A673 (cell line): ENCODE measurements at regions not wholly inside any gene's neighbourhood (a gene's known extent, or its start where the extent isn't known, plus 50 kb on each side); places are given as distances from the start of the nearest gene placed in this dataset.
"Not testable (repeated sequence)": the region's sequence is repeated elsewhere in the genome, so short reads cannot be mapped to it uniquely, and the experiment has no call there.

Experiments used
- BruUV-seq: library from RNA; stranded (reverse); fragments of 400-500 nt; replicated peaks from 2 replicates; lab custom pipeline; 2021; lab: Mats Ljungman, UMichigan
- CTCF ChIA-PET: fragments of 300-600 bp; sonication (Branson Sonifier 250); formaldehyde crosslinking; loops from one replicate; lab custom pipeline; 2022; ENCODE audit warnings: antibody characterized with exemption; lab: Charles Lee
- POLR2A ChIA-PET: fragments of 300-600 bp; sonication (Branson Sonifier 250); formaldehyde crosslinking; loops from one replicate; lab custom pipeline; 2022; ENCODE audit warnings: antibody characterized with exemption; ENCODE audit not compliant: low non-redundant PET; lab: Charles Lee
- DNase-seq: peaks from one replicate; pipeline ENCODE4 v3.0.0-alpha.2; 2015; ENCODE audit warnings: low spot score
- H3K27ac ChIP-seq: fragments of 200-600 bp; sonication (generic); 2 replicates; pipeline ENCODE4 v1.5.1; 2016; ENCODE audit warnings: mixed run types, low read depth, mild to moderate bottlenecking, mixed read lengths, antibody characterized with exemption, low read length; ENCODE audit not compliant: poor library complexity, severe bottlenecking
- H3K27me3 ChIP-seq: fragments of 200-600 bp; sonication (generic); replicated peaks from 2 replicates; pipeline ENCODE4 v1.6.1; 2017; ENCODE audit warnings: mixed run types, low read depth, mild to moderate bottlenecking, mixed read lengths, antibody characterized with exemption, low read length; ENCODE audit not compliant: insufficient read depth, poor library complexity
- H3K36me3 ChIP-seq: fragments of 200-600 bp; sonication (generic); 2 replicates; pipeline ENCODE4 v1.6.1; 2016; ENCODE audit warnings: mixed run types, mild to moderate bottlenecking, mixed read lengths, antibody characterized with exemption, low read length; ENCODE audit not compliant: insufficient read depth, poor library complexity, severe bottlenecking
- H3K4me1 ChIP-seq: fragments of 200-600 bp; sonication (generic); 2 replicates; pipeline ENCODE4 v1.6.1; 2017; ENCODE audit warnings: mixed run types, mild to moderate bottlenecking, mixed read lengths, antibody characterized with exemption, low read length; ENCODE audit not compliant: insufficient read depth, poor library complexity, severe bottlenecking
- H3K4me3 ChIP-seq: fragments of 200-600 bp; sonication (generic); 2 replicates; pipeline ENCODE4 v1.5.1; 2016; ENCODE audit warnings: low read depth, mixed run types, mild to moderate bottlenecking, mixed read lengths, low read length; ENCODE audit not compliant: poor library complexity, severe bottlenecking
- H3K9me3 ChIP-seq: fragments of 200-600 bp; sonication (generic); 2 replicates; pipeline ENCODE4 v1.6.1; 2016; ENCODE audit warnings: mixed run types, low read depth, mild to moderate bottlenecking, mixed read lengths, antibody characterized with exemption, low read length; ENCODE audit not compliant: poor library complexity, severe bottlenecking
- EZH2 ChIP-seq: fragments of 200-600 bp; sonication (generic); IDR thresholded peaks from 2 replicates; pipeline ENCODE4 v1.6.1; 2017; ENCODE audit warnings: borderline replicate concordance, low read depth, mild to moderate bottlenecking, mixed read lengths, antibody characterized with exemption, low read length; ENCODE audit not compliant: poor library complexity, severe bottlenecking
- intact Hi-C: fragments of 100-400 bp; cut with micrococcal nuclease; formaldehyde crosslinking; loops from one replicate; pipeline ENCODE4 v1.10.0; 2022; ENCODE audit not compliant: unreplicated experiment
- TF ChIP-seq, protein P1 (sequence below): fragments of 300-800, 200-600 bp; sonication (generic); conservative IDR thresholded peaks from 2 replicates; pipeline ENCODE4 v1.5.1; 2017; ENCODE audit warnings: low read depth, mild to moderate bottlenecking, antibody characterized with exemption, low read length, moderate library complexity, mixed read lengths

DNA sequence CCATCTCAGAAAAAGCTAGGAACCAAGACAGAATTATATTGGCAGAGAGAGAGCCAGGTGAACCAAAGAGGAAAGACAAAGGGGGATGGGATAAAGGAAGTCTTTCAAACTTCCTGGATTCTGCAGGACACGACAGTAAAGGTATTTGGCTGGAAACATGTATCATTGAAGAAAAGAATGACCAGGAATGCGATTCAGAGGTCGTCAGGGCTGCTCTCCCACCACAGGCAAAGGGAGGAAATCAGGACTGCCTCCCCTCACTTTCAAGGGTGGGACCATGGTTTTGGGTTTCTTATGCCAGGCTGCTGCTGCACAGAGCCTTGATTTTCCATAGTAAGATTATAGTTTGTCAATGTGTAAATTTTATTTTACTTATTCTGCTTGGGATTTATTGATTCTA, 848.8 kb downstream of the BRINP3 start:
- no peak for DNase-seq
- Histone ChIP-seq H3K27me3 (no peaks in the 10 kb centered on the region), H3K9me3 (no peaks in the 10 kb centered on the region), H3K36me3 (no peaks in the 10 kb centered on the region), H3K27ac (no peak overlapping the region), H3K4me3 (no peak overlapping the region), H3K4me1 (no peaks in the 10 kb centered on the region)
- CTCF ChIA-PET: no interaction called here
- intact Hi-C loops: no loop called here
- BruUV-seq: no TSS peak
- no peak for TF ChIP-seq EZH2
- TF ChIP-seq, protein P1, sequence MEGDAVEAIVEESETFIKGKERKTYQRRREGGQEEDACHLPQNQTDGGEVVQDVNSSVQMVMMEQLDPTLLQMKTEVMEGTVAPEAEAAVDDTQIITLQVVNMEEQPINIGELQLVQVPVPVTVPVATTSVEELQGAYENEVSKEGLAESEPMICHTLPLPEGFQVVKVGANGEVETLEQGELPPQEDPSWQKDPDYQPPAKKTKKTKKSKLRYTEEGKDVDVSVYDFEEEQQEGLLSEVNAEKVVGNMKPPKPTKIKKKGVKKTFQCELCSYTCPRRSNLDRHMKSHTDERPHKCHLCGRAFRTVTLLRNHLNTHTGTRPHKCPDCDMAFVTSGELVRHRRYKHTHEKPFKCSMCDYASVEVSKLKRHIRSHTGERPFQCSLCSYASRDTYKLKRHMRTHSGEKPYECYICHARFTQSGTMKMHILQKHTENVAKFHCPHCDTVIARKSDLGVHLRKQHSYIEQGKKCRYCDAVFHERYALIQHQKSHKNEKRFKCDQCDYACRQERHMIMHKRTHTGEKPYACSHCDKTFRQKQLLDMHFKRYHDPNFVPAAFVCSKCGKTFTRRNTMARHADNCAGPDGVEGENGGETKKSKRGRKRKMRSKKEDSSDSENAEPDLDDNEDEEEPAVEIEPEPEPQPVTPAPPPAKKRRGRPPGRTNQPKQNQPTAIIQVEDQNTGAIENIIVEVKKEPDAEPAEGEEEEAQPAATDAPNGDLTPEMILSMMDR: no peak
- POLR2A ChIA-PET: no interaction called here

- H3K27me3 ChIP-seq: no peaks in the 10 kb centered on the region
- intact Hi-C loops: no loop called here
- H3K36me3 ChIP-seq: no peaks in the 10 kb centered on the region
- CTCF ChIA-PET: no interaction called here
- no peaks in the 10 kb centered on the region for H3K4me1 ChIP-seq
- POLR2A ChIA-PET: no interaction called here
- no peaks in the 10 kb centered on the region for H3K9me3 ChIP-seq
- TF ChIP-seq EZH2: no peak
- TF ChIP-seq, protein P1: no peak
- no TSS peak for BruUV-seq
- no peak overlapping the region for H3K27ac ChIP-seq
- H3K4me3 ChIP-seq: no peak overlapping the region
- no peak for DNase-seq
Measured at GRCh38 chr1:189633658-189634057, 844.0 kb downstream of the BRINP3 start.

DNA sequence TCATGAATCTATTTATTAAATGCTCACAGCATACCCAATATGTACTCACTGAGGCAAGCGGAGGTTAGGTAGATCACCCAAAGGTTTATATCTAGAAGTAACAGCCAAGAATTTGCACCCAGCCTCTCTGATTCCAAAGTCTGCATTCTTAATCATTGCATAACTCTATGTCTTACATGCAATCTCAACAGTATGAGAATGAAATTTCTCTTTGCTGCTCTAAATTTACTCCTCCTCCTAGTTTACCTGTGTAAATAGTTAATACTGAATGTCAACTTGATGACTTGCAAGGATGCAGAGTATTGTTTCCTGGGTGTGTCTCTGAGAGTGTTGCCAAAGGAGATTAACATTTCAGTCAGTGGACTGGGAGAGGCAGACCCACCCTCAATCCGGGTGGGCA, 840.6 kb downstream of the BRINP3 start:
- no peak overlapping the region for H3K4me3 ChIP-seq
- no peaks in the 10 kb centered on the region for H3K27me3 ChIP-seq
- BruUV-seq: no TSS peak
- H3K4me1 ChIP-seq: no peaks in the 10 kb centered on the region
- intact Hi-C loops: no loop called here
- no peaks in the 10 kb centered on the region for H3K9me3 ChIP-seq
- no peak overlapping the region for H3K27ac ChIP-seq
- DNase-seq: no peak
- H3K36me3 ChIP-seq: no peaks in the 10 kb centered on the region
- TF ChIP-seq EZH2: no peak
- TF ChIP-seq, protein P1: no peak
- ChIA-PET POLR2A (no interaction called here), CTCF (no interaction called here)

- DNase-seq, H3K27me3 ChIP-seq, H3K9me3 ChIP-seq, H3K27ac ChIP-seq, CTCF ChIA-PET, intact Hi-C loops, H3K36me3 ChIP-seq, H3K4me1 ChIP-seq, H3K4me3 ChIP-seq, BruUV-seq, POLR2A ChIA-PET: not testable (repeated sequence)
Measured at GRCh38 chr1:189644156-189644555, 833.5 kb downstream of the BRINP3 start.
